PFSK-1 (cell line): ENCODE measurements at regions not wholly inside any gene's neighbourhood (a gene's known extent, or its start where the extent isn't known, plus 50 kb on each side); places are given as distances from the start of the nearest gene placed in this dataset.

Experiments used
- FOXP2 ChIP-seq: optimal IDR thresholded peaks from 2 replicates; pipeline ENCODE3; 2011; ENCODE audit warnings: borderline replicate concordance, control low read depth, inconsistent platforms; ENCODE audit not compliant: insufficient read depth; ENCODE audit errors: extremely low read length, extremely low read depth
- POLR2AphosphoS5 ChIP-seq: IDR thresholded peaks from 2 replicates; pipeline ENCODE4 v1.6.1; 2012; ENCODE audit warnings: low read depth, mild to moderate bottlenecking, control low read depth, low read length, moderate library complexity
- SIN3A ChIP-seq: IDR thresholded peaks from 2 replicates; pipeline ENCODE4 v1.6.1; 2012; ENCODE audit warnings: mild to moderate bottlenecking, low read length, moderate library complexity, borderline replicate concordance; ENCODE audit not compliant: insufficient read depth
- TAF1 ChIP-seq: IDR thresholded peaks from 2 replicates; pipeline ENCODE4 v1.6.1; 2012; ENCODE audit warnings: low read length, control low read depth, borderline replicate concordance; ENCODE audit not compliant: insufficient read depth
- TF ChIP-seq, protein P1 (sequence below), 2 experiments: IDR thresholded peaks; 2 replicates each; pipeline versions ENCODE4 v1.6.1 to v1.8.0; 2011 to 2012; ENCODE audit warnings: low read depth in 2 of 2, low read length in 2 of 2, control low read depth in 1 of 2, inconsistent platforms in 1 of 2, mild to moderate bottlenecking in 1 of 2, moderate library complexity in 1 of 2; ENCODE audit not compliant: insufficient read depth in 1 of 2

GRCh38 chr3:160171813-160172212, 53.4 kb upstream of the C3orf80 start:
- no peak for TF ChIP-seq FOXP2
- TF ChIP-seq, protein P1, sequence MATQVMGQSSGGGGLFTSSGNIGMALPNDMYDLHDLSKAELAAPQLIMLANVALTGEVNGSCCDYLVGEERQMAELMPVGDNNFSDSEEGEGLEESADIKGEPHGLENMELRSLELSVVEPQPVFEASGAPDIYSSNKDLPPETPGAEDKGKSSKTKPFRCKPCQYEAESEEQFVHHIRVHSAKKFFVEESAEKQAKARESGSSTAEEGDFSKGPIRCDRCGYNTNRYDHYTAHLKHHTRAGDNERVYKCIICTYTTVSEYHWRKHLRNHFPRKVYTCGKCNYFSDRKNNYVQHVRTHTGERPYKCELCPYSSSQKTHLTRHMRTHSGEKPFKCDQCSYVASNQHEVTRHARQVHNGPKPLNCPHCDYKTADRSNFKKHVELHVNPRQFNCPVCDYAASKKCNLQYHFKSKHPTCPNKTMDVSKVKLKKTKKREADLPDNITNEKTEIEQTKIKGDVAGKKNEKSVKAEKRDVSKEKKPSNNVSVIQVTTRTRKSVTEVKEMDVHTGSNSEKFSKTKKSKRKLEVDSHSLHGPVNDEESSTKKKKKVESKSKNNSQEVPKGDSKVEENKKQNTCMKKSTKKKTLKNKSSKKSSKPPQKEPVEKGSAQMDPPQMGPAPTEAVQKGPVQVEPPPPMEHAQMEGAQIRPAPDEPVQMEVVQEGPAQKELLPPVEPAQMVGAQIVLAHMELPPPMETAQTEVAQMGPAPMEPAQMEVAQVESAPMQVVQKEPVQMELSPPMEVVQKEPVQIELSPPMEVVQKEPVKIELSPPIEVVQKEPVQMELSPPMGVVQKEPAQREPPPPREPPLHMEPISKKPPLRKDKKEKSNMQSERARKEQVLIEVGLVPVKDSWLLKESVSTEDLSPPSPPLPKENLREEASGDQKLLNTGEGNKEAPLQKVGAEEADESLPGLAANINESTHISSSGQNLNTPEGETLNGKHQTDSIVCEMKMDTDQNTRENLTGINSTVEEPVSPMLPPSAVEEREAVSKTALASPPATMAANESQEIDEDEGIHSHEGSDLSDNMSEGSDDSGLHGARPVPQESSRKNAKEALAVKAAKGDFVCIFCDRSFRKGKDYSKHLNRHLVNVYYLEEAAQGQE (IDR thresholded peaks at IDR 0.05; ENCODE audit: insufficient read depth in 1 of 2, low read depth in 2 of 2, low read length in 2 of 2) = no peak

GRCh38 chr3:160174621-160175020, 50.6 kb upstream of the C3orf80 start:
- no peak for TF ChIP-seq SIN3A
- no peak for TF ChIP-seq TAF1
- TF ChIP-seq FOXP2 = no peak
- TF ChIP-seq, protein P1 (IDR thresholded peaks at IDR 0.05; ENCODE audit: insufficient read depth in 1 of 2, low read depth in 2 of 2, low read length in 2 of 2) = no peak
- TF ChIP-seq POLR2AphosphoS5 = no peak
